Body of pancreas (tissue), 4 donors: ENCODE measurements at regions not wholly inside any gene's neighbourhood (a gene's known extent, or its start where the extent isn't known, plus 50 kb on each side); places are given as distances from the start of the nearest gene placed in this dataset.

Experiments used
- ATAC-seq: fragments of 150-250 bp; one replicate; pipeline ENCODE4 v1.9.1; 2016
- DNase-seq, 4 donors: peaks; one replicate each; pipeline ENCODE4 v3.0.0-alpha.2; 2019
- H3K27ac ChIP-seq, 4 donors: fragments of 200-600 bp; sonication (generic); 1 replicate in 3 of 4; 2 replicates in 1 of 4; pipeline versions ENCODE4 v1.5.1 to v1.6.1; 2016 to 2019; ENCODE audit warnings: mild to moderate bottlenecking in 1 of 4, mixed read lengths in 1 of 4, moderate library complexity in 1 of 4
- H3K27me3 ChIP-seq, 2 donors: fragments of 200-600 bp; sonication (generic); one replicate each; pipeline ENCODE4 v1.6.0; 2016; ENCODE audit warnings: mild to moderate bottlenecking in 1 of 2
- H3K36me3 ChIP-seq, 2 donors: fragments of 200-600 bp; sonication (generic); replicated peaks in 1 of 2; 2 replicates each; pipeline ENCODE4 v1.5.1; 2016; ENCODE audit warnings: low read depth in 2 of 2; ENCODE audit not compliant: insufficient read depth in 1 of 2
- H3K4me1 ChIP-seq: fragments of 200-600 bp; sonication (generic); one replicate; pipeline ENCODE4 v1.6.0; 2016
- H3K4me3 ChIP-seq, 2 donors: fragments of 200-600 bp; sonication (generic); 1 replicate in 1 of 2; 2 replicates in 1 of 2; pipeline ENCODE4 v1.5.1; 2016 to 2019
- H3K9me3 ChIP-seq, 3 donors: fragments of 200-600 bp; sonication (generic); 1 replicate in 2 of 3; 2 replicates in 1 of 3; pipeline ENCODE4 v1.5.1; 2016
- CTCF ChIP-seq, 7 experiments: fragments of 450-650 bp in 4 of 7; fragments of 200-600 bp in 3 of 7; sonication (generic) in 3 of 7; IDR thresholded peaks; one replicate each; pipeline ENCODE4 v1.5.1; 2016 to 2019; ENCODE audit warnings: antibody characterized with exemption in 7 of 7
- POLR2A ChIP-seq, 3 donors: fragments of 450-650 bp; IDR thresholded peaks; one replicate each; pipeline ENCODE4 v1.6.1; 2016; ENCODE audit warnings: antibody characterized with exemption in 3 of 3, mild to moderate bottlenecking in 2 of 3
- WGBS, 2 donors: methylation state at CpG; one replicate each; pipeline ENCODE4 v1.1.5; 2017; 5-methylcytosine and 5-hydroxymethylcytosine counted together
- intact Hi-C: fragments of 100-400 bp; cut with DNase I; formaldehyde crosslinking; loops from one replicate; pipeline ENCODE4 v1.15.1; 2023

DNA sequence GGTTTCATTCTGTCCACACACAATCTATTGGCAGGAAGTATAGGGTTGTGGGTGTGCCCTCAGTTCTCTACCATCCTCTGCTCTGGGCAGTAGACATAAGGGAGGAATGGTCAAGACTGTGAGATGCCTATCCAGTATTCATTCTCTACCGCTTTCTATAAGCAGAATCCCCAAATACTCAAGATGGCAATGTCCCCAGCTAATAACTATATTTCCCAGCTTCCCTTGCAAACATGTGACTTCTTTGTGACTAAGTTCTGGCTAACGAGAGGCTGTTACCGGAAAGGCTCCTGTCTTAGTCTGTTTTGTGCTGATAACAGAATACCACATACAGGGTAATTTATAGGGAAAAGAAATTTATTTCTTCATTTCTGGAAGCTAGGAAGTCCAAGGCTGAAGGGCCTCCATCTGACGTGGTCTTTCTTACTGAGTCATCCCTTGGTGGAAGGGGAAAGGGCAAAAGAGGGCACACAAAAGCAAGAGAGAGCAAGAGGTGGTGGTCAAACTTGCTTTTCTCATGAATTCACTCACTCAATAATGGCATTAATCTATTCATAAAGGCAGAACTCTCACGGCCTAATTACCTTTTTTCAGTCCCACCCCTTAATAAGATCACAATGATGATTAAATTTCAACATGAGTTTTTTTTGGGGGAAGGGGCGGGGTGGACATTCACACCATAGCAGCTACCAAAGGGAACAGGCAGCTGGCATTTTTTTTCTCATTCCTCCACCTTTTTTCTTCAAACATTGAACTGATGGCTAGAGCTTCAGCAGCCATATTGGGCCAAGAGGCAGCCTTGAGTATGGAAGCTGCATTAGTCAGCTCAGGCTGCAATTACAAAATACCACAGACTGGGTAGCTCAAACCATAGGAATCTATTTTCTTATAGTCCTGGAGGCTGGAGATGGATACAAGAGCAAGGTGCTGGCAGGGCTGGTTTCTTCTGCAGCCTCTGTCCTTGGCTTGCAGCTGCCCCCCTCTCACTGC lies 109.7 kb upstream of the OR9Q1 start:
- TF ChIP-seq POLR2A (IDR thresholded peaks at IDR 0.05) (no peak), CTCF (IDR thresholded peaks at IDR 0.05) (no peak)
- Histone ChIP-seq H3K27ac (no peak overlapping the region), H3K36me3 (no peaks in the 10 kb centered on the region), H3K27me3 (no peaks in the 10 kb centered on the region), H3K4me1 (no peaks in the 10 kb centered on the region), H3K9me3 (no peaks in the 10 kb centered on the region), H3K4me3 (no peak overlapping the region)
- no peak for DNase-seq
- intact Hi-C loops = no loop called here
- no peak for ATAC-seq
- WGBS, 2 donors = 62 to 75% methylated on average over 6 of the region's 6 CpGs

GRCh38 chr11:57917632-57918031 lies 106.0 kb upstream of the OR9Q1 start:
- no peaks in the 10 kb centered on the region for H3K9me3 ChIP-seq
- no peaks in the 10 kb centered on the region for H3K4me1 ChIP-seq
- intact Hi-C loops = no loop called here
- whole genome bisulfite sequencing, 2 donors = 63 to 75% methylated on average over 5 of the region's 5 CpGs
- TF ChIP-seq CTCF (IDR thresholded peaks at IDR 0.05) = no peak
- no peaks in the 10 kb centered on the region for H3K27me3 ChIP-seq
- no peak for ATAC-seq
- H3K27ac ChIP-seq = no peak overlapping the region
- H3K36me3 ChIP-seq = no peaks in the 10 kb centered on the region
- DNase-seq = no peak
- H3K4me3 ChIP-seq = no peak overlapping the region

DNA sequence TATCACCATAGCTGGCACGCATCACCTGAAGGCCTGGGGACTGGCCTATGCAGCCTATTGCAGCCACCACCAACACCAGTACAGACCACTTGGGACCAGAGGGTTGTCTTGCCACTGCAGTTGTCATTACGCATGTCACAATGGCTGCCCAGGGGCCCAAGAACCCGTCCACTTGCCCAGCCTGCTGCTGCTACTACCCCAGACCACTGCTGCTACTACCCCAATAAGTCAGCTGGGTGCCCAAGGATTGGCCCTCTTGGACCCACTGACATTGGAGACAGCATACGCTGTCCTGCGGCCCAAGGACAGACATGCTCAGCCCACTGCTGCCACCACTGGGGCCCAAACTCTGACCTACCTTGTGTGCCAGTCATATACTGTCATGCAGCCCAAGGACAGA lies 102.7 kb upstream of the OR9Q1 start:
- Histone ChIP-seq H3K27ac (no peak overlapping the region), H3K36me3 (no peaks in the 10 kb centered on the region), H3K4me1 (no peaks in the 10 kb centered on the region), H3K27me3 (no peaks in the 10 kb centered on the region), H3K9me3 (no peaks in the 10 kb centered on the region), H3K4me3 (no peak overlapping the region)
- intact Hi-C loops = no loop called here
- ATAC-seq = no peak
- WGBS, 2 donors = 80 to 92% methylated on average over 1 to 5 of the region's 5 CpGs
- TF ChIP-seq CTCF (IDR thresholded peaks at IDR 0.05) (no peak), POLR2A (IDR thresholded peaks at IDR 0.05) (no peak)
- no peak for DNase-seq

- Histone ChIP-seq H3K27me3 (no peaks in the 10 kb centered on the region), H3K27ac (no peak overlapping the region), H3K9me3 (no peaks in the 10 kb centered on the region), H3K4me1 (peaks cover 4% of the 10 kb centered on the region), H3K36me3 (no peaks in the 10 kb centered on the region), H3K4me3 (no peak overlapping the region)
- ATAC-seq (no peak), DNase-seq (no peak)
- intact Hi-C loops = no loop called here
- 81 to 83% methylated on average over 2 of the region's 2 CpGs for WGBS, 2 donors
- TF ChIP-seq POLR2A (IDR thresholded peaks at IDR 0.05) (no peak), CTCF (IDR thresholded peaks at IDR 0.05) (no peak)
Observed at GRCh38 chr11:57932105-57932504, 91.6 kb upstream of the OR9Q1 start.
